NCI-H1092 (cell line): ENCODE measurements at regions not wholly inside any gene's neighbourhood (a gene's known extent, or its start where the extent isn't known, plus 50 kb on each side); places are given as distances from the start of the nearest gene placed in this dataset.
"Not testable (repeated sequence)": the region's sequence is repeated elsewhere in the genome, so short reads cannot be mapped to it uniquely, and the experiment has no call there.

Experiments used
- DNase-seq: peaks from one replicate; lab custom pipeline; 2025; lab: John Stamatoyannopoulos, UW

DNA sequence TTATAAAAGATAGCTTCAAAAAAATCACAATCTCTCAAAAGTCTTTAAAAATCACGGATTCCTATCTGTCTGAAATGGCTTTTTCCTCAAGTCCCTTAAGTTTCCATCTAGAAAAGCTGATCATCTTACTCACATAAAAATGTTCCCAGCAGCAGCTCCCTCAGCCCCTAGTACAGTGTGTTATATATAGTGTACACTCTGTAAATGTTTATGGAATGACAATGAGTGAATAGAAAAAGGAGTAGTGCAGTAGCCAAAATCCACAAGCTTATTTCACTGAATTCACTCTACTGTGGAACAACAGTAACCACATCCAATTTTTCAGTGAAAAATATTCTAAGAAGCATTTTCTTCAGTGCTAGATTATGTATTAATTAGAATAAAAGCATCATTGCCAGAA, 609.4 kb downstream of the DTWD2 start:
- DNase-seq = no peak

DNA sequence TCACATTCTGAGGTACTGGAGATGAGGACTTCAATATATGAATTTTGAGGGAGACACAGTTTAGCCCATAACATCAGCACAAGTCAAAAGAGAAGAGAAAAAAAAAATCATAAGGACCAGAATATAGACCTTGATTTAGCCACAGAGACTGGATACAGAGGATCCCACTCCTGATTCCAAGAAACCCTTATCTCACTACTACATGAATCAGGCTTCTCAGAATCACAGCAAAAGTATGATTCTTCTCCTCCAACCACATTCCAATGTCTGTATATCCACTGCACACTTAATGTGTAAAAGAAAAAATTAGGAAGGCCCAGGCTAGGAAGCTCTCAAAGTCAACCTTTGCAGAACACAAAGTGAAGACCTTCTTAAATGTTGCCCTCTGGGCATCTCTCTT, 610.9 kb downstream of the DTWD2 start:
- DNase-seq = no peak

DNA sequence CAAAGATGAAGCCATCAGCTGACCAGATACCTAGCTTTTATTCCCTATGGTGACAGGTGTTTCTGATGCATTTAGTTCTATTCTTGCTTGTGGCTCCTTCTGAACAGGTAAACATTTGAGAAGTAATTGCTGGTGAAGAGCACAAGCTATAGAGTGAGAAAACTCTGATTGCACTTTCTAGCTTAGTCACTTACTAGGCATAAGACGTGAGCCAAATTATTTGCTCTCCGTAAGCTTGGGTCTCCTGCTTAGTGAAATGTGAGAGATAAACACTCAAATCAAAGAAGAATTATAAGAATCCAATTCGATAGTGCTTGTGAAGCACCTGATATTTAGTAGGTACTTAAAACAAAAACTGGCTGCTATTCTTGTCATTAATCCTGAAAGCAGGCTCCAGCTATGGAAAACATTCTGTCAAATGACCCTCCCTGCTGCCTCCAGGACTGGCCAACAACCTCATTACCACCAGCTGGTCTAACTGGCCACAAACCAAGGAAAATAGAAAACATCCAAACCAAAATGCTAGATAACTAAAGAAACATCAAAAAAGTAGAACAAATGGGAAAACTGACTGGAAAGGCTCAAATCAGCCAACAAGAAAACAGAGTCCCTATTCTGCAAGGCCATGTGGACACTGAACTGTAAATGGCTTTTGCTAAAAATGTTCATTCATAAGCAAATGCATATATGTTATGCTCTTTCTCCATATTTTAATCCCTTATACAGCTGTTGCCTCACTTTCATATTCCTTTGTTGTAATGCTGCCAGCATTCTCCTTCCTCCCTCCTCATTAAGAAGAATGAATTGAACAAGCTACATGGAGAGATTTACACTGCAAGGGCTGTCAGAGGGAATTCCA, 616.1 kb downstream of the DTWD2 start:
- DNase-seq = no peak

DNA sequence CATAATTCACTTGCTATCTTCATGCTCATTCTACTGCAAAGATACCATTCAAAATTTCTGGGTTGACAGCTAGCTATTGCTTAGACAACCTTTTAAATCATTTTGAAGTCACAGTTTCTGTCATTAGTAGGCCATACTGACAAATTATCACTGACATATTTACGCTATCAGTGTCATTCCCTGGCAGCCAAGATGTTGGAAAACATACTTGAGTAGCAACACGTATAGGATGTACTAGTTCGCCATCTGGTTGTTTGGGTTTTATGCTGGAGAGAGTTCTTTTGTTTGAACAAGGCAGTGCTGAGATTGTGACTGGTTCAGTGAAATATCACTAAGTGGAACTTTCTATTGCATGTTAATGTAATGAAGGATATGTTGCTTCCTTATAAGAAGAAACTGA, 621.9 kb downstream of the DTWD2 start:
- no peak for DNase-seq

DNA sequence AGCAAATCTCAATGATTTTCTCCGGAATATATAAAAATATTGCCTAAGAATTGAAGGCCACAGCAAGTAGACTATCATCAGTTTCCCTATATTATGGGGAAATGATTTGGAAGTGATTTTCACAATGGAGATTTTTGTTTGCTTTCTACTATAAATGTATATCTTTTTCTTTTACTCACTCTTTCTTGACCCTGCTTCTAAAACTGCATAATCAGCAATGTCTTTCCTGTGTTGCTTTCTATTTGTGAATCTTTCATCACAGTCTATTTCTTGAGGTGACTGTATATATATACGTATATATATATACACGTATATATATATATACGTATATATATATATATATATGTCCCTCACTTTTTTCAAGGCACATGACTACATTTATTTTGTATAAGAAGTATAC, 622.6 kb downstream of the DTWD2 start:
- DNase-seq = no peak

DNA sequence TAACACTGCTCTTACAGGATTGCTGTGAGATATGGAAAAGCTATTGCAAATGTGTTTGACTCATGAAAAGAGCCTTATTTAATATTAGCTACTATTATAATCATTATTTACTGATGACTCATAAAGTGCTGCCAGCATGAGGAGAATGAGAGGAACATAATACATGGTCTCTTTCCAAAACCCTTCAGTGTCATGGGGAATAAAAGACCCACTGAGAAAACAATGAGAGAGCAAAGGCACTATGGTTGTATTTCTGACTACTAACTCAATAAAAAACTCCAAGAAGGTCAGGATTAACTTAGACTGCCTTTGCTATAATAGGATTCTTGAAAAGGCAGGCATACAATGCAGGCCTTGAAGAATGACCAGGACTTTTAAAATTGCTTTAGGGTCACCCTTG, 633.5 kb downstream of the DTWD2 start:
- no peak for DNase-seq

DNA sequence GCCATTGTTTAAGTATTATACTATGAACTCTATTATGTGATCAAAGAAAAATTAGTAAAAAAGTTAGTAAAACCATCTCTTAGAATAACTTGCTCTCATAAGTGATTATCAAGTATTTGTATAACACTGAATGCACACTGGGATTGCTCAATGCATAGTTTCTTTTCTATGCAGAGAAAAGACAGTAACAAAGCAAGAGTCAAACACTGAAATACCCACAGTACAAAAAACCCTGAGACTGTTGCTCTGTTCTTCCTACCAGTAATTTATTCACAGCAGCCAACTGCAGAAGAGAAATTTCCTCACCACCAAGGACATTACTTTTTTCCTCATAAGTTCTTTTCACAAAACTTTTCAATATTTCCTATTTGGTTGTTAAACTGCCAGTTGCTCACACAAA, 634.4 kb downstream of the DTWD2 start:
- no peak for DNase-seq

DNA sequence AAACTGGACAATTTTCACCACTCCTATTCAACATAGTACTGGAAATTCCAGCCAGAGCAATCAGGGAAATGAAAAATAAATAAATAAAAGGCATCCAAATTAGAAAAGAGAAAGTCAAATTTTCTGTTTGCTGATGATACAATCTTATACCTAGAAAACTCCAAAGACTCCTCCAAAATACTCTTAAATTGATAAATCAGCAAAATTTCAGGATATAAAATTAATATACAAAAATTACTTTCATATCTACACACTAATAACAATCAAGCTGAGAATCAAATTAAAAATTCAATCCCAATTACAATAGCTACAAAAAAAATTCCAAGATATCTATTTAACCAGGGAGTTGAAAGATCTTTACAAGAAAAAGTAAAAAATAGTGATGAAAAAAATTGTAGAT, 651.9 kb downstream of the DTWD2 start:
- DNase-seq = no peak

DNA sequence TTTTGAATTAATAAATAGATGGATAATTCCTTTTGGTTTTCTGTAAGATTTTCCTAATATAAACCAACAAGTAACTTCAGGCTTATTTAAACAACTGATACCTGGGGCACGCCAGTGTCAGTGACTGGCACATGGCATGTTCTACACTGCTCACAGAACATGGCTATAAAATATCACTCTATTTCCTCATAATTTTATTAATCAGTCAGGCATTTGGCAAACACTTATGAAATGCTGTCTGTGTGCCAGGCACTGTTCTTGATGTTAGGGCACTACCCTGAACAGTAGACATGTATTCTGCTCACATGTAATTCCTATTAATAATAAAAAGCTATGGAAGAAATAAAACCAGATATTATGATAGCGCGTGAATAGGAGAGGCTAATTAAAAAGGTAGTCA, 661.0 kb downstream of the DTWD2 start:
- DNase-seq = no peak

DNA sequence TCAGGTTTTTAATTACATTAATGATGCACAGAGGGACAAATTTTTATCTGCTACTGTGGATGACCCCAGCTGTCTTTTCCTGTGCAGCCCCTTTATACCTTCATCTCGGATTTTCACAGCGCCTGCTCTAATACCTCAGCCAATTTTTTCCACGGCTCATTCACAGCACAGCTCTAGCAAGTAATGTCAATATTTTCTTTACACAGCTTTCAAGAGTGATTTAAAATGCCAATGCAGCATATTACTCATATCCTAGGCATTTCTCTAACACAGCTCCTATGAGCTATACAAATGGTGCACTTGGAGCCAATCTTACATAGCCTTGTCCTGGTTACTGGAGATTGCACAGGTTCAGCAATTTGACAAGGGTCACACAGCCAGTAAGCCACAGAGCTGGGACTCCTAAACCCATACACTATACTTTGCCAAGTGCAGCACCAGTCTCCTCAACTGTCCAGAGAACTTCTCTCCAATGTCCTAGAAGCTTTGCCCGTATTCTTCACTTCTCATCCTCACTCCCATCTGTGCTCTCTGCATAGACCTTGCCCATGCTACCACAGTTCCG, 661.8 kb downstream of the DTWD2 start:
- DNase-seq = no peak

DNA sequence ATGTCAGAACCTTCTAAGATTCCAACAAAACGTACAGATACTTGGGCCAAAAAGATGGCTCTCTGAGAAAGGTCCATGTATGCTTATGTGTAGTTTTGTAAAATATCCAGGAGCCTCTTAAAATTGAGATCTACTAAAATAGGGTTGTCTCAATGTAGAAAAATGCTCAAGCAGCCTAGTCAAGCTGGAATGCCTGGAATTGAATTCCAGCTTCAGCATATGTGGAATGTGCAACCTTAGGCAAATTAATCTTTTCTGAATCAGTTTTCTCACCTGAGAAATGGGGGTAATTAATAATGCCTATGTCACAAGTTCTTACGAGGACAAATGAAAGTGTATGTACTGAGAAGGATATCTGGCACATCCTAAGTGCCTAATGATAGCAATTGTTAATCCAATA, 662.4 kb downstream of the DTWD2 start:
- DNase-seq = no peak

DNA sequence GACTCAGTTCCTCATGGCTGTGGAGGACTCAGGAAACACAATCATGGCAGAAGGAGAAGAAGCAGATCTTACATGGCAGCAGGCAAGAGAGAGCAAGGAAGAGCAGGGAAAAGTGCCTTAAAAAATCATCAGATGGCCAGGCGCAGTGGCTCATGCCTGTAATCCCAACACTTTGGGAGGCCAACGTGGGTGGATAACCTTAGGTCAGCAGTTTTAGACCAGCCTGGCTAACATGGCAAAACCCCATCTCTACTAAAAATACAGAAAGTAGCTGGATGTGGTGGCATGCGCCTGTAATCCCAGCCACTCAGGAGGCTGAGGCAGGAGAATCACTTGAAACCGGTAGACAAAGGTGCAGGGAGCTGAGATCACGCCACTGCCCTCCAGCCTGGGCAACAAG, 664.6 kb downstream of the DTWD2 start:
- DNase-seq = not testable (repeated sequence)

DNA sequence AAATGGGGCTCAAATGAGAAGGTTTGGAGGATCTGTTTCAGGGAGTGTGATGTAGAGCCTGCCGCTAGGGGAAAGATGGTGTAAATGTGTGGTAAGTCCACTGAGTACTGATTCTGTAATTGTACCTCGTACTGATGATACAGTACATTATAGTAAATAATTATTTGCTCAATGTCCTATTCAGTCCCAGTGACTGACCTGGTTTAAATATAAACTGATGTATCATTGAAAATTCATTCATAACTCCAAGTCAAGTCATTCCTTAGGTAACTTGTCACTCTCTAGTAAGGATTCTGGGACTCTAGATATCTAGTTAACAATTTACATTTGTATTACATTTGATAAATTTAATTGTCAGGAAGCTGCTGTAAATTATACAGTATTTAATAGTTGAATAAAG, 667.3 kb downstream of the DTWD2 start:
- DNase-seq = no peak

DNA sequence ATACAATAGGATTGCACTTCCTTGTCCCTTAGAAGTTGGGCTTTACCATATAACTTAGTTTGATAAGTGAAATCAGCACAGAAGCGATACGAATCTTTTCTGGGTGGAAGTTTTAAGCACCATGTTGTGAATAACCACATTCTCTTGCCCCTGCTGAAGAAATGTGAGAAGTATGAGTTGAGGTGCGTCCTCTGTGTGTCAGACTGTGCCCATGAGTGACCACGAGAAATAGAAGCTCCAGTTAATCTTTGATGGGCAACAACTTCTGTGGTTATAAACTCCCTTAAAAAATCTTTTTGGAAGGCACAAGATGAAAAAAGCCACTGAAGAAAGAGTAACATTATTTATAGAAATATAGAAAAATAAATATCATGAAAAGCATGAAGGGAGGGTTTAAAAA, 668.2 kb downstream of the DTWD2 start:
- no peak for DNase-seq

DNA sequence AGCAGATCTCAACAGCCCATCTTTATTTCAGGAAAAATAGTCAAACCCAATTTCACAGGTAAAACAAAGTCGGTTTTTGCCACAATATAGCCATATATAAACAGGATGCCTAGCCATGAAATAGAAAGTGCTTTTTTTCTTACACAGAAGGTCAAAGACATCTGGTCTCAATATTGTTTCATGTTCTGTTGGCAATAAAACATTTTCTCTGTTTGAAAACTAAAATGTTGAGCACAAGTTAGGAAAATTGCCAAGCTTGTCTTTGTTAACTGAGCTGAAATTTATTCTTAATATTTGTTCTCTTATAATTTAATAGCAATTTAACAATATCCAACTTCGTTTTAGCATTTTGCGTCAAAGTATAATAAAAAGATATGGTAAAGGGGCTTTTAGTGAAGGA, 673.4 kb downstream of the DTWD2 start:
- DNase-seq = no peak

DNA sequence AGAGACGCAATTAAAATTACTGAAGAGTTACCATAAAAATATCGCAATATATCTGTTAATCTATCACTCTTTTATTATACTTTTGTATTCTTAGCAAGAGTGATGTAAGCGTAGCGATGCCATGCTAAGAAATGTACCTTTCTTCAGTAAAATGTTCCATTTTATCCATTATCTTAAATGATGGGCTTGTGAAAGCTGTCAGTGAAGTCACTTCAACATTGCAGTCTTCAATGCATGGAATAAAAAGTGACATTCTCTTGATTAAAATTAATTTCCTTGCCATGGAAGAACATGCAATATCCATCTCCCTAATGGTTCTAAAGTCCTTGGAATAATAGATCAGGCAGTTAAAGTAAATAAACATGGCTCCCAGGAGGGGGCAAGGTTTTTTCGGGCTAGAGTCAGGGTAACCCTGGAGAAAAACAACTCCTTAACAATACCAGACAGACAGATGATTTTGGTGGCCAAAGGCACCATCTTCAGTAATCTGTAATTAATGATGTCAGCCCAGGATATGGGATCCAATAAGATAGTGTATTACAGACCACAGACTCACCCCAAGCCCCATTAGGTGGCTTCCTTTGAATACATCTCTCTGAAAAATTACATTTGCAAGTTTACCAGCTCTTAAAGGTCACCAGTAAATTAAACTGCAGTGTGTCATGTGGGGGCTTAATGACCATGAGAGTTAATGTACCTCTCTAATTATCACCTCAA, 677.1 kb downstream of the DTWD2 start:
- DNase-seq = no peak

DNA sequence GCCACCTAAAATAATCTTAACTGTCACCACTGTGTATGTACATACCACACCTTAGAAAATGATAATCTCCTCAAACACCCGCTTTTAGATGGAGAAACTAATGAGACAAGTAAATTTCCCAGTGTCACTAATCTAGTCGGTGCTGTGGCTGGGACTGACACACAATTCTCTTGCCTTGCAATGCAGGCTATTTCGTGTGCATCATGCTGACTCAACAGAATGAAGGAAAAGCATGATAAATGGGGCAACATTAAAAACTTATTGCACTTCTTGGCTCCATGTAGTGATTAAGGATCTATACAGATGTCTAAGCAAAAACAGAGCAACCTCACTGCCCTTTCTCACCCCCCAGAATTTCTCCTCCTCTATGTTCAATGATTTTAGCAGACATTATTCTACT, 677.9 kb downstream of the DTWD2 start:
- no peak for DNase-seq

DNA sequence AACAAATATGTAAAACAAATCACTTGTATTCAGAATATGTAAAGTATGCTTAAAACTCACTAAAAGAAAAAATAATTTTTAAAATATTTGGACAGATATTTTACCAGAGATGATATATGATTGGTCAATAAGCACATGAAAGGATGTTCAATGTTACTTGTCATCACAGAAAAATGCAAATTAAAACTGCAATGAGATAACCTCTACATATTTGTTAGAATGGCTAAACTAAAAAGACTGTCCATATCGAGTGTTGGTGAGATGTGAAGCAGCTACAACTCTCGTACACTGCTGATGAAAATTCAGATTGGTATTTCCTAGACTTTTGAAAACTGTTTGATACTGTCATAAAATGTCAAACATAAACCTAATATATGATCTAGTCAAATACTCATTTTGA, 685.1 kb downstream of the DTWD2 start:
- DNase-seq = no peak

DNA sequence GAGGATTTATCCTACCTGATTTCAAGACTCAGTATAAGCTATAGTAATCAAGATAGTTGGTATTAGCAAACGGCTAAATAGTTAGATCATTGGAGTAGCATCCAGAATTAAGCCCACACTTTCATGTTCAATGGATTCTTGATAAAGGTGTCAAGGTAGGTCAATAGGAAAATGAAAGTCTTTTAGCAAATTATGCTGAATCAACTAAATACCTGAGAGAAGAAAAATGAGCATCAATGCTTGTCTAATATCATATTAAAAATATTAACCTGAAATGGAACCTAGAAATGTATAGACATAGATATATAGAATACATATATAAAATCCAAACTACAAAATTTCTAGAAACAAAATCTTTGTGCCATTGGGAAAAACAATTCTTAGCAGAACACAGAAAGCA, 685.6 kb downstream of the DTWD2 start:
- DNase-seq = no peak

DNA sequence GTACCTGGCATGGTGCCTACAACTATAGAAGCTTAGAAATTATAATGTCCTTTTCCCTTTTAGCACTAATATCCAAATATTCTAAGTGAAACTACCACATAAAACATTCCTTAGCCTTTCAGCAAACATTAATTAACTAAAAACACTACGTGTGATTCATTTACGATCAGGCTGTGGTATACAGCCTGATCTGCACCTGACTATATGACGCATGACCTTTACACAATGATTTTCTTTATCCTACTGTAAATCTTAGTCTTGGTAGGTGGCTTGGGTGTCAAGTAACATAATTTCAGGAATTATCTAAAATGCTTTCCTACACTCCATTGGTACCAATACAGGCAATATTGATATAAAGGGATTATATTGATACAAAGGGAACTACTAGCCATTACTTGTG, 686.7 kb downstream of the DTWD2 start:
- no peak for DNase-seq

DNA sequence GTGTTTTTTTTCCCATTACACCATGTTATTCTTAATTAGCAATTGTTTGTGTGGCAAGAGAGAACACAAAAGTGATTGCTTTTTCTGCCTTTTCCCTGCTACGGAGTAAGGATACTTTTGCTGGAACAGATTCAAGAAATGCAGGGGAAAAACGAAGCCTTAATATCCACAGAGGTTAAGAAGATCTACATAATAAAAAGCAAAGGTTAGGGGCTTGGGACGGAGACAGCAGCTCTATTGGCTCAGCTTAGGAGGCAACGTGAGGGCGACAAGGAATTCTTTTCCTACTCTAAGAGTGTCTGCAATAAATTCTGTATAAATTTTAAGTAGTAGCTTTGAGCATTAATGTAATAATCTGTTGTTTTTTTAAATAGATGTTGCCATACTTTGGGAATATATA, 693.3 kb downstream of the DTWD2 start:
- no peak for DNase-seq

DNA sequence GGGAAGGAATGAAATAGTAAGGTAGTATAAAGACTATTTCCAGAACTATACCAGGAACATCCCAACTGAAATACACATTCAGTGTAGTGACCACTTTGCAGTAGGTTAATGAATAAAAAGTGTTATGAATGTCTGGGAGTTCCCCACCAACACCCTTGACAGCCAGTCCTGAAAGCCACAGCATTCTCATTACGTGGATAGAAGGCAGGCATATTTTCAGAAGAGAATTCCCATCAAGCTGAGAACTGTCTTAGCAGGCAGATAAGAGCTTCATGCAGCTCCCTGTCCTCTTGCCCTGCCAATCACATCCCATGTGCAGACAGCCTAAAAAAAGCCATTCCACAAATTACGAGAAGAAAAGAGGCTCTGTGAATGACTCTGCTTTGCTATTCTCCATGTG, 695.0 kb downstream of the DTWD2 start:
- no peak for DNase-seq

DNA sequence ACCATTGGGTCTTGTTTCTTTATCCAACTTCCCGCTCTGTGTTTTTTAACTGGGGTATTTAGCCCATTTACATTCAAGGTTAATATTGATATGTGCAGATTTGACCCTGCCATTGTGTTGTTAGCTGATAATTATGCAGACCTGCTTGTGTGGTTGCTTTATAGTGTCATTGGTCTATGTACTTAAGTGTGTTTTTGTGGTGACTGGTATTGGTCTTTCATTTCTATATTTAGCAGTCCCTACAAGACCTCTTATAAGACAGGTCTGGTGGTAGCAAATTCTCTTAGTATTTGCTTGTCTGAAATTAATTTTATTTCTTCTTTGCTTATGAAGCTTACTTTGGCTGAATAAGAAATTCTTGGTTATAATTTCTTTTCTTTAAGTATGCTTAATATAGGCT, 698.1 kb downstream of the DTWD2 start:
- DNase-seq = no peak
